NCI-H2029 (cell line): ENCODE measurements at regions not wholly inside any gene's neighbourhood (a gene's known extent, or its start where the extent isn't known, plus 50 kb on each side); places are given as distances from the start of the nearest gene placed in this dataset.

Experiments
- DNase-seq: peaks from one replicate; lab custom pipeline; 2025; lab: John Stamatoyannopoulos, UW

- DNase-seq, result no peak
Measured at GRCh38 chr13:62003452-62003851, 587.8 kb upstream of the PCDH20 start.

GRCh38 chr13:61994174-61994573 is 578.5 kb upstream of the PCDH20 start:
- DNase-seq, result no peak

DNA sequence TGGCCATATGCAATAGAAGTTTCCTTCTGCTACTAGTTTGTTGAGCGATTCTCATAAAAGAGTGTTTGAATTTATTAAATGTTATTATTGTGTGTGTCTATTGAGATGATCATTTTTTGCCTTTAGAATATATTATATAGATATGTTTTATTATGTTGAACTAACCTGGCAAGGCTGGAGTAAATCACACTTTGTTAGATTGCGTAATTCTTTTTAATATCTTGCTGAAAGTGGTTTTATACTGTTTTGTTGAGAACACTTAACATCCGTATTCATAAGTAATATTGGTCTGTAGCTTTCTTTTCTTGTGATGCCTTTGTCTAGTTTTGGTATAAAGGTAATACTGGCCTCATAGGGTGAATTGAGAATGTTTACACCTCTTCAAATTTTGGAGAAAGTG is 574.3 kb upstream of the PCDH20 start:
- no peak for DNase-seq

GRCh38 chr13:61988810-61989209 is 573.2 kb upstream of the PCDH20 start:
- no peak for DNase-seq

DNA sequence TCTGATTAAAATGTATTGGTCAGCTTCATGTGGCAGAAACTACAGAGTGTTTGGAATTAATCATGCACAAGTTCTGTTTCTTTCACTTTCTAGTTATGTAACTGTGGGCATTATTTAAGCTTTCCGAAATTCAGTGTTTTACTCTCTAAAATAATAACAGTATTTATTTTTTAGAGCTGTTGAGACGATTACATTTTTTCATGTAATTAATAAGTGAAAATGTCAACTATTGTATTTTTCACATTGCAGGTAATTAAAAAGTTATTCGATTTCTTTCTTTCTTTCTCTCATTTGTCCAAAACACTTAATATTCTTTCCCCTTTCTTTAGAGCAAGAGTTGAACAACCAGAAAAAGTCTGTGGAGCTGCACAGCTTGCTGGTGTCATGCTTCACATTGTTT is 559.4 kb upstream of the PCDH20 start:
- DNase-seq, result no peak

DNA sequence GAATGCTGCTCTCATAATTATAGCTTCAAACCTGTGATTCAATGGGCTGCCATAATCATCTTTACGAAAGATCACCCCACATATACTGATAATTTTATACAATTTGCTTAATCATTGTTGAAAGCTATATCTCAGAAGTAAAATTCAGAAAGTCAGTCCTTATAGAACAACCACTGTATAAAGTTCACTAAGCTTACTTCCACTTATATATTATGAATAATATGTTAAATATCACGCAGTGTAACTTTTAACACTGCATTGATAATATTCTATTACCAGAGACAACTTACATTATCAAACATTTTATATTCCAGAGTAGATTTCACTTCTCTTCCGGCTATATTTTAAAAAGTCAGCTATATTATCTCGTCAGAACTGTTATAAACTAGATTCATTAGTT is 550.1 kb upstream of the PCDH20 start:
- DNase-seq, result no peak

GRCh38 chr13:61960981-61961380 is 545.3 kb upstream of the PCDH20 start:
- DNase-seq, result no peak

DNA sequence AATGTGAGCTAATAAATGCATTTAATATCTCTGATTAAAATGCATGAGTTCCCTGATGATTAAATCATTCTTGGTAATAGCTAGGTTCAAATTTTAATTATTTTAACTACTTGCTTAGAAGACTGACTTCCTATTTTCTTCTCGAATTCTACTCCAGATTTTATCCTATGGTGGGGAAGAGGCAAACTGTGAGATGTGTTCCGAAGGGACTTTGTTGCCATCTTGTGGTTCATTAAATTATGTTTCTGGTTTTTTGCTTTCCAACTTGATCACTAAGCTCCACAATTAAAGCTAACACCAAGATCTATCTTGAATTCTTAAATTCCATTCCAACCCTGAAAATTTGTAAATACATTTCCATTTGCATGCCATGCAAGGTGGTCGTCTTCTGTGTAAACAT is 538.4 kb upstream of the PCDH20 start:
- DNase-seq, result no peak

GRCh38 chr13:61950828-61951227 is 535.2 kb upstream of the PCDH20 start:
- DNase-seq, result no peak

DNA sequence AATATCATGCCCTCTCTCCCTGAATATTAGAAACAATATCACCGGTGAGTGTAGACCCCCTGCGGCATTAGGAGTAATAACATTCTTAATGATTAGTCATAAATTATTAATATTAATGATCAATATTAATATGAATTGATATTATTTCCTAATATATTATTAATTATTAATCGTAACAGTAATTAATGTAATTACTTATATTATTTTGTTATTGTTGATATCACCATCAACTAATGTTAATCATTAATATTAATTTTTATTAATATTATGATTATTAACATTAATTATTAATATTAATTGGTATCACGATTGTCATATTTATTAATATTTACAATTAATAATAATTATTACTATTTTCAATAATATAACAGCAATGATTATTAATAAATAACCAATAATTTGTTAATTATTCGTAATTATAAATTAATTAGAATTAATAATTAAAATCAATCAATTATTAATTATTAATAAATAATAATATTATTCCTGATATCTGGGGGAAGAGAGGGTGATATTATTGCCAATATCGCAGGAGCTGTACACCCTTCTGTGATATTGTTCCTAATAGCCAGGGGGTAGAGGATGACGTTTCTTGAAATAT is 528.8 kb upstream of the PCDH20 start:
- DNase-seq, result no peak

- DNase-seq, result no peak
Measured at GRCh38 chr13:61935710-61936109, 520.1 kb upstream of the PCDH20 start.

GRCh38 chr13:61927648-61928047 is 512.0 kb upstream of the PCDH20 start:
- no peak for DNase-seq

DNA sequence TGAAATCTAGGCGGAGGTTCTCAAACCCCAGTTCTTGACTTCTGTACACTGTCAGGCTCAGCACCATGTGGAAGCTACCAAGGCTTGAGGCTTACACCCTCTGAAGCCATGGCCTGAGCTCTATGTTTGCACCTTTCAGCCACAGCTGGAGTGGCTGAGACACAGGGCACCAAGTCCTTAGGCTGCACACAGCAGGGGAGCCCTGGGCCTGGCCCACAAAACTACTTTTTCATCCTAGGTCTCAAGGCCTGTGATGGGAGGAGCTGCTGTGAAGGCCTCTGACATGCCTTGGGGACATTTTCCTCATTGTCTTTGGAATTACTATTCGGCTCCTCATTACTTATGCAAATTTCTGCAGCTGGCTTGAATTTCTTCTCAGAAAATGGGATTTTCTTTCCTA is 503.2 kb upstream of the PCDH20 start:
- DNase-seq, result no peak

DNA sequence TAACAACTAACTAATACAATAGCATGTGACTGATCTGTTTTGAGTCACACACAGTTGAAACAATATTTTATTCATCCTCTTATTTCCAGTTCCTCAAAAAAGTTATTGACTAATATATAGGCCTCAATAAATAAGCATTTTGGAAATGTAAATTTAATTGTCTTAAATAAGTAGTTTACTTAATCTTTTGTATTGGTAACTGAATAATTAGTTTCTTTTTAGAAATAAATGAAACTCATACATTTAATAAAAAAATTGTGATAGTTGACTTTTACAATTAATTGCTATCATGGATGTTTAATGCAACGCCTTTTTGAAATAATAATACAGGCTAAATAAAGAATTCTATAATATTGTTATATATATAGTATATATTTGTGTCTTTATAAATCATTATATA is 500.8 kb upstream of the PCDH20 start:
- DNase-seq, result no peak

GRCh38 chr13:61913183-61913582 is 497.5 kb upstream of the PCDH20 start:
- no peak for DNase-seq

DNA sequence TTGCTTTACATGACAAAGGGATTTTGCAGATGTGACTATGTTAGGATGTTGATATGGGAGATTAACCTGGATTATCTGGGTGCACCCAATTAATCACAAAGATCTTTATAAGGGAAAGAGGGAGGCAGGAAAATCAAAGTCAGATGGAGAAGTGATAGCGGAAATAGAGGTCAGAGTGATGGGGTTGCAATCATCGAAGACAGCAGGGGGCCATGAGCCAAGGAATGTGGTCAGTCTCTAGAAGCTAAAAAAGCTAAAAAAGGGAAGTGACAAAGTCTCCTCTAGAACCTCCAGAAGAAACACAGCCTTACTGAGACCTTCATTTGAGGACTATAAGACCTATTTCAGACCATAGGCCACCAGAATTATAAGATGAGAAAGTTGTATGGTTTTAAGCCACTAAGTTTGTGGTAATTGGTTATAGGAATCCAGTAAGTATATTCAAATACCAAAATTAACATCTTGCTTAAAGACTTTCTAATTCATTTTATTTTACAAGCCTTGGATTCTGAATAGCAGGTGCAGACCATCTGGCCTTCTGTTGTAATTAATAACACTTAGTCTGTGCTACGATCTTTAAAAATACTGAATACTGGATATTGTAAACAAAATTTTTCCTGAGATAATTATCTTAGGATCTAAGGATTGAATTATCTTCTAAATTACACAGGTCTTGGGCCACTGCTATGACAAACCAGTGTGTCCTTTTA is 493.4 kb upstream of the PCDH20 start:
- no peak for DNase-seq

DNA sequence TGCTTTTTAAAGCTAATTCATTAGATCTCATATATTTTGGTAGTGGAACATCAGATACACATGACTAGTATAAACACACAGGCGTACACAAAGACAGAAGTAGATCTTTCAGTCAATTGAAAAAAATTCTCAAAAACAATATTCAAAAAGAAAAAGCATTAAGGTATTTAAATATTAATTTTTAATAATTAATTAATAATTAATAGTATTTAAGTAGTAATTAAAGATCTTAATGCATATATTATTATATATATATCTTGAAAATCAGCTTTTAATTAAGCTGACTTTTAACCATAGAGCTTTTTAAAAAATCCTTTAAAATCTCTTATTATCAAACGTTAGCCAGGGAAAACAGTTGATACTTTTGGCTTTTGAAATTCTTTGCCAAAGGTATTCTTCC is 489.4 kb upstream of the PCDH20 start:
- no peak for DNase-seq

- DNase-seq, result no peak
Measured at GRCh38 chr13:61901946-61902541, 486.4 kb upstream of the PCDH20 start.

DNA sequence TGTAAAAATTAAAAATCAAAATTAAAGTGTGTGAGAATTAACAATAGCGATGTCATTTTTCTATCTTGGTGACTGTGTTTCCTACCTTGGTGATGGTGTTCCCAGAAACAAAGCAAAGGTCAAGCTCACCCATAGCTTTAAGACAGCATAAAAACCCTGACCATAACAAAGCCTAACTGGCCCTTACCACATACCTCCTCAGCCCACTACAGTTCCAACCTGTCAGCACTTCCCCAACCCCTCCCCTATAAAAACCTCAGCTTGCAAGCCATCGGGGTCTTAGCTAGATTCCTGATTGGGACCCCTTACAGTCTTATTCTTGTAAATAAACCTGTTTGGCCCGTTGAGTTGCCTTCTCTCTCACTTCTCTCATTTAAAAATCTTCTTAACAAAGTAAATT is 484.4 kb upstream of the PCDH20 start:
- no peak for DNase-seq

GRCh38 chr13:61898207-61898606 is 482.6 kb upstream of the PCDH20 start:
- no peak for DNase-seq

DNA sequence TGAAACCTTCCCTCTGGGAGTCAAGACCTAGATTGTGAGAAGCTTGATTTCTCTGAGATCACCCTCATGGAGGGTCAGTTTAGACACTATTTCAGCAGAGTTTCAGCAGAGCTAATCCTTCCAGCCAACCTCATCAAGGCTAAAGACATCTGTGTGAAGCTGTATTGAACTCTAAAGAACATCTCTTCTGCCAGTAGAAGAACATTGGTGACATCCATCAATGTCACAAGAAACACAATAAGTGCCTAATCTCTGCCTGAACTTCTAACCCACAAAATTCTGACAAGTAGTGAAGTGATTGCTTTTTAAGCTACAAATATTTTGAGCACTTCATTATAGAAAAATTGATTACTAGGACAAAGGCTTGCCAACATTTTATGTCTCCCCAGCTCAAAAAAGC is 475.8 kb upstream of the PCDH20 start:
- DNase-seq, result no peak

GRCh38 chr13:61884830-61885229 is 469.2 kb upstream of the PCDH20 start:
- no peak for DNase-seq

- no peak for DNase-seq
Measured at GRCh38 chr13:61880578-61881283, 465.1 kb upstream of the PCDH20 start.
